Spleen (tissue), 11 donors: ENCODE measurements at regions not wholly inside any gene's neighbourhood (a gene's known extent, or its start where the extent isn't known, plus 50 kb on each side); places are given as distances from the start of the nearest gene placed in this dataset.

ENCODE experiments used
- DNase-seq: peaks from one replicate; pipeline ENCODE4 v3.0.0-alpha.2; 2020
- H3K27ac ChIP-seq, 8 donors: fragments of 200-600 bp; sonication (generic) in 7 of 8; 1 replicate in 4 of 8; 2 replicates in 4 of 8; pipeline versions ENCODE4 v1.5.0 to v1.8.0; 2016 to 2021; ENCODE audit warnings: inconsistent platforms in 4 of 8, mild to moderate bottlenecking in 4 of 8, moderate library complexity in 1 of 8
- H3K27me3 ChIP-seq, 7 donors: fragments of 200-600 bp; sonication (generic) in 6 of 7; replicated peaks in 1 of 7; 1 replicate in 4 of 7; 2 replicates in 3 of 7; pipeline versions ENCODE4 v1.5.0 to v1.8.0; 2016 to 2021; ENCODE audit warnings: inconsistent platforms in 3 of 7, mild to moderate bottlenecking in 1 of 7
- H3K36me3 ChIP-seq, 6 donors: fragments of 200-600 bp; sonication (generic) in 5 of 6; 1 replicate in 4 of 6; 2 replicates in 2 of 6; pipeline versions ENCODE4 v1.5.0 to v1.8.0; 2016 to 2021; ENCODE audit warnings: inconsistent platforms in 2 of 6
- H3K4me1 ChIP-seq, 6 donors: fragments of 200-600 bp; sonication (generic) in 5 of 6; 1 replicate in 3 of 6; 2 replicates in 3 of 6; pipeline versions ENCODE4 v1.5.0 to v1.8.0; 2016 to 2021; ENCODE audit warnings: inconsistent platforms in 3 of 6
- H3K4me3 ChIP-seq, 8 donors: fragments of 200-600 bp; sonication (generic) in 7 of 8; 1 replicate in 4 of 8; 2 replicates in 4 of 8; pipeline versions ENCODE4 v1.5.0 to v1.8.0; 2016 to 2021; ENCODE audit warnings: inconsistent platforms in 4 of 8, mild to moderate bottlenecking in 4 of 8, moderate library complexity in 2 of 8
- H3K9me3 ChIP-seq, 8 donors: fragments of 200-600 bp; sonication (generic) in 7 of 8; 1 replicate in 4 of 8; 2 replicates in 4 of 8; pipeline versions ENCODE4 v1.5.0 to v1.8.0; 2016 to 2021; ENCODE audit warnings: inconsistent platforms in 4 of 8
- CTCF ChIP-seq, 11 experiments: fragments of 200-600 bp in 7 of 11; fragments of 450-650 bp in 4 of 11; sonication (generic) in 4 of 11; IDR thresholded peaks in 8 of 11; conservative IDR thresholded peaks in 3 of 11; 1 replicate in 7 of 11; 2 replicates in 4 of 11; pipeline versions ENCODE4 v1.4.0 to v1.8.0; 2016 to 2021; ENCODE audit warnings: antibody characterized with exemption in 11 of 11, inconsistent platforms in 4 of 11, mild to moderate bottlenecking in 1 of 11
- POLR2A ChIP-seq, 3 donors: fragments of 450-650 bp; IDR thresholded peaks; one replicate each; pipeline ENCODE4 v1.5.1; 2017; ENCODE audit warnings: antibody characterized with exemption in 3 of 3, mild to moderate bottlenecking in 1 of 3
- POLR2AphosphoS5 ChIP-seq, 3 donors: sonication (generic); formaldehyde crosslinking; IDR thresholded peaks; one replicate each; pipeline ENCODE4 v1.5.1; 2017; ENCODE audit warnings: antibody characterized with exemption in 3 of 3
- WGBS, 5 donors: extraction: QIAGEN DNeasy Blood & Tissue Kit in 3 of 5; methylation state at CpG; one replicate each; pipeline versions ENCODE4 v1.1.5 to v1.1.7; 2013 to 2018; 5-methylcytosine and 5-hydroxymethylcytosine counted together
- intact Hi-C: fragments of 100-400 bp; cut with DNase I; formaldehyde crosslinking; loops from one replicate; pipeline ENCODE4 v1.15.0; 2023; ENCODE audit warnings: low total_unique reads
- donor health status: healthy with polysubstance abuse.
- donor health status: DM: no; HTN: no; CAD: no; lungs with moderate emphysema.
- donor health status: DM: no; HTN: no; CAD: no.
- donor health status: Bipolar disorder and iron deficiency.
- donor health status: healthy.
- donor health status: DM: no; HTN: no; CAD: no.
- donor health status: DM: yes; HTN: yes; CAD: no.

- no peak overlapping the region for H3K27ac ChIP-seq
- intact Hi-C loops, result no loop called here
- H3K27me3 ChIP-seq, result no peaks in the 10 kb centered on the region
- peaks cover 0 to 15% (median 9%) of the 10 kb centered on the region in 8 donors for H3K9me3 ChIP-seq
- H3K4me1 ChIP-seq, result peaks cover 4 to 21% (median 11%) of the 10 kb centered on the region in 6 donors
- no peaks in the 10 kb centered on the region for H3K36me3 ChIP-seq
- no peak for TF ChIP-seq CTCF (IDR thresholded peaks at IDR 0.05 in 8 of 11, conservative IDR thresholded peaks at IDR 0.05 in 3 of 11)
- no peak for TF ChIP-seq POLR2A (IDR thresholded peaks at IDR 0.05)
- no peak for TF ChIP-seq POLR2AphosphoS5 (IDR thresholded peaks at IDR 0.05)
- no peak overlapping the region for H3K4me3 ChIP-seq
- DNase-seq, result no peak
- 59 to 89% (median 78%) methylated on average over 4 to 6 of the region's 6 CpGs for WGBS, 5 donors
Measured at GRCh38 chr11:45017329-45017728, 66.6 kb upstream of the TP53I11 start.

DNA sequence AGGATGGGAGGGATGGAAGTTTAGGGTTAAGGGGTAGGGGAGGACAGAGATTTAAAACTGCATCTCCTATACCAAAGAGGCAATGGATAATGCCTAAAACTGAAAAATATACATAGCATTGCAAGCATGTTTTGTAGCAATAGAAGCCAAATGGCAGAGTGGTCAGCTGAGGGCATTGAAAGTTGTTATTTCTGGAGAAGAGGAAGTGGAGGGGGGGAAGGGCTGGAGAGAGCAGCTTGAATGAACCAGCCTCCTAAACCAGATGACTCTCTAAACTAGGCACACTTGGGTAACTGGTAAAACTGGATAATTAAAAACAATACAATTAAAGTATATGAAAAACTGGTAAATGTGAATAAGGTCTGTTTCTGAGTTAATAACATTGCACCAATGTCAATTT lies 70.3 kb upstream of the TP53I11 start:
- intact Hi-C loops, result no loop called here
- Histone ChIP-seq H3K4me1 (peaks cover 5 to 32% (median 17%) of the 10 kb centered on the region in 6 donors), H3K27me3 (no peaks in the 10 kb centered on the region), H3K36me3 (no peaks in the 10 kb centered on the region), H3K4me3 (no peak overlapping the region), H3K27ac (peak overlapping the region in 4 of 8 donors; percentile 22 to 53 (median 34)), H3K9me3 (no peaks in the 10 kb centered on the region)
- no peak for DNase-seq
- TF ChIP-seq POLR2AphosphoS5 (IDR thresholded peaks at IDR 0.05), result no peak
- TF ChIP-seq CTCF (IDR thresholded peaks at IDR 0.05 in 8 of 11, conservative IDR thresholded peaks at IDR 0.05 in 3 of 11), result no peak
- TF ChIP-seq POLR2A (IDR thresholded peaks at IDR 0.05), result no peak

- TF ChIP-seq POLR2AphosphoS5 (IDR thresholded peaks at IDR 0.05) (peak in 1 of 3 donors; percentile 52), POLR2A (IDR thresholded peaks at IDR 0.05) (no peak), CTCF (IDR thresholded peaks at IDR 0.05 in 8 of 11, conservative IDR thresholded peaks at IDR 0.05 in 3 of 11) (no peak)
- 26 to 61% (median 51%) methylated on average over 9 of the region's 9 CpGs for WGBS, 5 donors
- intact Hi-C loops, result no loop called here
- Histone ChIP-seq H3K4me3 (no peak overlapping the region), H3K4me1 (peaks cover 7 to 40% (median 24%) of the 10 kb centered on the region in 6 donors), H3K9me3 (no peaks in the 10 kb centered on the region), H3K27ac (peak overlapping the region in 5 of 8 donors; percentile 22 to 53 (median 39)), H3K27me3 (no peaks in the 10 kb centered on the region), H3K36me3 (no peaks in the 10 kb centered on the region)
- no peak for DNase-seq
Measured at GRCh38 chr11:45021692-45022141, 71.0 kb upstream of the TP53I11 start.

- no peak for TF ChIP-seq POLR2AphosphoS5 (IDR thresholded peaks at IDR 0.05)
- TF ChIP-seq CTCF (IDR thresholded peaks at IDR 0.05 in 8 of 11, conservative IDR thresholded peaks at IDR 0.05 in 3 of 11), result no peak
- TF ChIP-seq POLR2A (IDR thresholded peaks at IDR 0.05), result no peak
- Histone ChIP-seq H3K27me3 (no peaks in the 10 kb centered on the region), H3K4me1 (peaks cover 7 to 43% (median 27%) of the 10 kb centered on the region in 6 donors), H3K4me3 (no peak overlapping the region), H3K9me3 (no peaks in the 10 kb centered on the region), H3K36me3 (no peaks in the 10 kb centered on the region), H3K27ac (peak overlapping the region in 1 of 8 donors; percentile 53)
- intact Hi-C loops, result no loop called here
- WGBS, 5 donors, result 77 to 92% (median 81%) methylated on average over 7 to 9 of the region's 9 CpGs
- no peak for DNase-seq
Measured at GRCh38 chr11:45022294-45023064, 71.8 kb upstream of the TP53I11 start.
